Spleen (tissue), 11 donors: ENCODE measurements at regions not wholly inside any gene's neighbourhood (a gene's known extent, or its start where the extent isn't known, plus 50 kb on each side); places are given as distances from the start of the nearest gene placed in this dataset.

Experiments used
- DNase-seq: peaks from one replicate; pipeline ENCODE4 v3.0.0-alpha.2; 2020
- H3K27ac ChIP-seq, 8 donors: fragments of 200-600 bp; sonication (generic) in 7 of 8; 1 replicate in 4 of 8; 2 replicates in 4 of 8; pipeline versions ENCODE4 v1.5.0 to v1.8.0; 2016 to 2021; ENCODE audit warnings: inconsistent platforms in 4 of 8, mild to moderate bottlenecking in 4 of 8, moderate library complexity in 1 of 8
- H3K27me3 ChIP-seq, 7 donors: fragments of 200-600 bp; sonication (generic) in 6 of 7; replicated peaks in 1 of 7; 1 replicate in 4 of 7; 2 replicates in 3 of 7; pipeline versions ENCODE4 v1.5.0 to v1.8.0; 2016 to 2021; ENCODE audit warnings: inconsistent platforms in 3 of 7, mild to moderate bottlenecking in 1 of 7
- H3K36me3 ChIP-seq, 6 donors: fragments of 200-600 bp; sonication (generic) in 5 of 6; 1 replicate in 4 of 6; 2 replicates in 2 of 6; pipeline versions ENCODE4 v1.5.0 to v1.8.0; 2016 to 2021; ENCODE audit warnings: inconsistent platforms in 2 of 6
- H3K4me1 ChIP-seq, 6 donors: fragments of 200-600 bp; sonication (generic) in 5 of 6; 1 replicate in 3 of 6; 2 replicates in 3 of 6; pipeline versions ENCODE4 v1.5.0 to v1.8.0; 2016 to 2021; ENCODE audit warnings: inconsistent platforms in 3 of 6
- H3K4me3 ChIP-seq, 8 donors: fragments of 200-600 bp; sonication (generic) in 7 of 8; 1 replicate in 4 of 8; 2 replicates in 4 of 8; pipeline versions ENCODE4 v1.5.0 to v1.8.0; 2016 to 2021; ENCODE audit warnings: inconsistent platforms in 4 of 8, mild to moderate bottlenecking in 4 of 8, moderate library complexity in 2 of 8
- H3K9me3 ChIP-seq, 8 donors: fragments of 200-600 bp; sonication (generic) in 7 of 8; 1 replicate in 4 of 8; 2 replicates in 4 of 8; pipeline versions ENCODE4 v1.5.0 to v1.8.0; 2016 to 2021; ENCODE audit warnings: inconsistent platforms in 4 of 8
- POLR2A ChIP-seq, 3 donors: fragments of 450-650 bp; IDR thresholded peaks; one replicate each; pipeline ENCODE4 v1.5.1; 2017; ENCODE audit warnings: antibody characterized with exemption in 3 of 3, mild to moderate bottlenecking in 1 of 3
- POLR2AphosphoS5 ChIP-seq, 3 donors: sonication (generic); formaldehyde crosslinking; IDR thresholded peaks; one replicate each; pipeline ENCODE4 v1.5.1; 2017; ENCODE audit warnings: antibody characterized with exemption in 3 of 3
- WGBS, 5 donors: extraction: QIAGEN DNeasy Blood & Tissue Kit in 3 of 5; methylation state at CpG; one replicate each; pipeline versions ENCODE4 v1.1.5 to v1.1.7; 2013 to 2018; 5-methylcytosine and 5-hydroxymethylcytosine counted together
- intact Hi-C: fragments of 100-400 bp; cut with DNase I; formaldehyde crosslinking; loops from one replicate; pipeline ENCODE4 v1.15.0; 2023; ENCODE audit warnings: low total_unique reads
- TF ChIP-seq, protein P1 (sequence below), 11 experiments: fragments of 200-600 bp in 7 of 11; fragments of 450-650 bp in 4 of 11; sonication (generic) in 4 of 11; IDR thresholded peaks in 8 of 11; conservative IDR thresholded peaks in 3 of 11; 1 replicate in 7 of 11; 2 replicates in 4 of 11; pipeline versions ENCODE4 v1.4.0 to v1.8.0; 2016 to 2021; ENCODE audit warnings: antibody characterized with exemption in 11 of 11, inconsistent platforms in 4 of 11, mild to moderate bottlenecking in 1 of 11
- donor health status: healthy with polysubstance abuse.
- donor health status: DM: no; HTN: no; CAD: no; lungs with moderate emphysema.
- donor health status: DM: no; HTN: no; CAD: no.
- donor health status: Bipolar disorder and iron deficiency.
- donor health status: healthy.
- donor health status: DM: no; HTN: no; CAD: no.
- donor health status: DM: yes; HTN: yes; CAD: no.

GRCh38 chr7:25325186-25325757, 97.0 kb upstream of the NPVF start:
- no peaks in the 10 kb centered on the region for H3K9me3 ChIP-seq
- no peak overlapping the region for H3K4me3 ChIP-seq
- DNase-seq, result no peak
- 70 to 84% (median 77%) methylated on average over 2 of the region's 2 CpGs for WGBS, 5 donors
- no peak for TF ChIP-seq POLR2AphosphoS5 (IDR thresholded peaks at IDR 0.05)
- TF ChIP-seq, protein P1, sequence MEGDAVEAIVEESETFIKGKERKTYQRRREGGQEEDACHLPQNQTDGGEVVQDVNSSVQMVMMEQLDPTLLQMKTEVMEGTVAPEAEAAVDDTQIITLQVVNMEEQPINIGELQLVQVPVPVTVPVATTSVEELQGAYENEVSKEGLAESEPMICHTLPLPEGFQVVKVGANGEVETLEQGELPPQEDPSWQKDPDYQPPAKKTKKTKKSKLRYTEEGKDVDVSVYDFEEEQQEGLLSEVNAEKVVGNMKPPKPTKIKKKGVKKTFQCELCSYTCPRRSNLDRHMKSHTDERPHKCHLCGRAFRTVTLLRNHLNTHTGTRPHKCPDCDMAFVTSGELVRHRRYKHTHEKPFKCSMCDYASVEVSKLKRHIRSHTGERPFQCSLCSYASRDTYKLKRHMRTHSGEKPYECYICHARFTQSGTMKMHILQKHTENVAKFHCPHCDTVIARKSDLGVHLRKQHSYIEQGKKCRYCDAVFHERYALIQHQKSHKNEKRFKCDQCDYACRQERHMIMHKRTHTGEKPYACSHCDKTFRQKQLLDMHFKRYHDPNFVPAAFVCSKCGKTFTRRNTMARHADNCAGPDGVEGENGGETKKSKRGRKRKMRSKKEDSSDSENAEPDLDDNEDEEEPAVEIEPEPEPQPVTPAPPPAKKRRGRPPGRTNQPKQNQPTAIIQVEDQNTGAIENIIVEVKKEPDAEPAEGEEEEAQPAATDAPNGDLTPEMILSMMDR (IDR thresholded peaks at IDR 0.05 in 8 of 11, conservative IDR thresholded peaks at IDR 0.05 in 3 of 11), result no peak
- TF ChIP-seq POLR2A (IDR thresholded peaks at IDR 0.05), result no peak
- no peaks in the 10 kb centered on the region for H3K36me3 ChIP-seq
- intact Hi-C loops, result no loop called here
- peaks cover 0 to 24% (median 0%) of the 10 kb centered on the region in 7 donors for H3K27me3 ChIP-seq
- no peak overlapping the region for H3K27ac ChIP-seq
- H3K4me1 ChIP-seq, result no peaks in the 10 kb centered on the region

DNA sequence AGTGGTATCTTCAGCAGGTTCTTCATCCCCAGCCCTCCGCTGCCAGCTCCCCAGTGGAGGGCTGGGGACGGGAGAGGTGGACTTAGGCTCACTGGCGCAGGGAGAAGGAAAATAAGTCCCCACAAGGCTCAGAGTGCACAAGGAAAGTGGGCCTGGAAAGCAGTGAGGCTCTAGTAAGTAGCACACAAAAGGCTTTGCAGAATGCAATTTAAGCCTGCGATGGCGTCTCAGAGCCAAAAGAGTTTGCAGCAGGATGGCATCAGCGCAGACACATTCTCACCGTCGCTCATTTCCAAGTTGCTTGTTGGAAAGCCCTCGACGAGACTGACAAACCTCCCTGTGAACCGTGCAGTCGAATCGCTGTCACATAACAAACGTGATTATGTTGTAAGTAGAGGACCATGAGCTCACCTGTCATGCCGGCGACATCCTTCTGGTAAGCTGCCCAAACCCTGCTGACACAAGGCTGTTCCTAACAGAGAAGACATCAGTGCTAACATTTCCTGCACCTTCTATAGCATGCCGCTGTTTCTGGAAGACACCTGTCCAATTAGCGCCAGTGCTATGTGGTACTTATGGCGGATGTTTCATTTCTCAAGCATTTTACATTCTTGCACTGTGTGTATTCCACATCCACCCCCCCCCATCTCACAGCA, 98.3 kb upstream of the NPVF start:
- Histone ChIP-seq H3K27ac (no peak overlapping the region), H3K27me3 (peaks cover 0 to 18% (median 0%) of the 10 kb centered on the region in 7 donors), H3K36me3 (no peaks in the 10 kb centered on the region), H3K4me3 (no peak overlapping the region), H3K9me3 (no peaks in the 10 kb centered on the region), H3K4me1 (no peaks in the 10 kb centered on the region)
- intact Hi-C loops, result no loop called here
- 91 to 97% (median 94%) methylated on average over 19 of the region's 19 CpGs for WGBS, 5 donors
- no peak for DNase-seq
- TF ChIP-seq POLR2AphosphoS5 (IDR thresholded peaks at IDR 0.05) (no peak), POLR2A (IDR thresholded peaks at IDR 0.05) (no peak)
- TF ChIP-seq, protein P1 (IDR thresholded peaks at IDR 0.05 in 8 of 11, conservative IDR thresholded peaks at IDR 0.05 in 3 of 11), result no peak

GRCh38 chr7:25329815-25330214, 101.5 kb upstream of the NPVF start:
- H3K9me3 ChIP-seq, result no peaks in the 10 kb centered on the region

More at GRCh38 chr7:25329815-25330214, 101.5 kb upstream of the NPVF start:
- H3K4me1 ChIP-seq, result no peaks in the 10 kb centered on the region
- peaks cover 0 to 4% (median 0%) of the 10 kb centered on the region in 7 donors for H3K27me3 ChIP-seq
- no peaks in the 10 kb centered on the region for H3K36me3 ChIP-seq
- intact Hi-C loops, result no loop called here
- H3K27ac ChIP-seq, result no peak overlapping the region
- WGBS, 5 donors, result 75 to 93% (median 89%) methylated on average over 2 of the region's 2 CpGs
- no peak for DNase-seq
- H3K4me3 ChIP-seq, result no peak overlapping the region
- TF ChIP-seq, protein P1 (IDR thresholded peaks at IDR 0.05 in 8 of 11, conservative IDR thresholded peaks at IDR 0.05 in 3 of 11), result no peak
- TF ChIP-seq POLR2A (IDR thresholded peaks at IDR 0.05) (no peak), POLR2AphosphoS5 (IDR thresholded peaks at IDR 0.05) (no peak)
